Neural cell (in vitro differentiated cells): ENCODE measurements at regions not wholly inside any gene's neighbourhood (a gene's known extent, or its start where the extent isn't known, plus 50 kb on each side); places are given as distances from the start of the nearest gene placed in this dataset.
A peak's percentile ranks its signal among the peaks of the same experiment; 100 is the strongest.

Experiments used
- H2AFZ ChIP-seq: fragments of 200-600, 300-800 bp; sonication (generic), shearing (Covaris generic); 2 replicates; pipeline ENCODE4 v1.6.0; 2014; ENCODE audit warnings: low read depth, mild to moderate bottlenecking, antibody characterized with exemption, low read length, moderate library complexity
- H3F3A ChIP-seq: fragments of 200-600 bp; shearing (Covaris generic); 2 replicates; pipeline ENCODE4 v1.6.1; 2016; ENCODE audit warnings: mild to moderate bottlenecking, moderate library complexity, mixed read lengths, antibody characterized with exemption, low read length; ENCODE audit not compliant: insufficient read depth, poor library complexity, severe bottlenecking
- H3K27ac ChIP-seq: fragments of 200-600, 300-800 bp; sonication (generic), shearing (Covaris generic); 2 replicates; pipeline ENCODE4 v1.5.1; 2014; ENCODE audit warnings: mild to moderate bottlenecking, low read length, moderate library complexity
- H3K27me3 ChIP-seq: fragments of 300-800, 200-600 bp; sonication (generic), shearing (Covaris generic); 2 replicates; pipeline ENCODE4 v1.6.0; 2014; ENCODE audit warnings: mild to moderate bottlenecking, low read depth, low read length, moderate library complexity; ENCODE audit not compliant: insufficient read depth
- H3K36me3 ChIP-seq: fragments of 300-800, 200-600 bp; sonication (generic), shearing (Covaris generic); 2 replicates; pipeline ENCODE4 v1.5.1; 2014; ENCODE audit warnings: mild to moderate bottlenecking, antibody characterized with exemption, low read length, moderate library complexity; ENCODE audit not compliant: insufficient read depth
- H3K4me2 ChIP-seq: fragments of 300-800, 200-600 bp; sonication (generic), shearing (Covaris generic); 2 replicates; pipeline ENCODE4 v1.6.0; 2014; ENCODE audit warnings: mild to moderate bottlenecking, low read length
- H3K4me3 ChIP-seq: fragments of 300-800, 200-600 bp; sonication (generic), shearing (Covaris generic); 2 replicates; pipeline ENCODE4 v1.5.1; 2014; ENCODE audit warnings: mild to moderate bottlenecking, low read length, moderate library complexity
- H3K79me2 ChIP-seq: fragments of 200-600 bp; shearing (Covaris generic); replicated peaks from 2 replicates; pipeline ENCODE4 v1.6.0; 2014; ENCODE audit warnings: mild to moderate bottlenecking, low read length, moderate library complexity; ENCODE audit not compliant: insufficient read depth
- H3K9ac ChIP-seq: fragments of 300-800, 200-600 bp; sonication (generic), shearing (Covaris generic); 2 replicates; pipeline ENCODE4 v1.6.1; 2016; ENCODE audit warnings: mild to moderate bottlenecking, low read length, mixed read lengths
- H3K9me2 ChIP-seq: fragments of 200-600 bp; shearing (Covaris generic); 2 replicates; pipeline ENCODE4 v1.6.1; 2016; ENCODE audit warnings: mild to moderate bottlenecking, low read length, mixed read lengths; ENCODE audit not compliant: insufficient read depth
- H3K9me3 ChIP-seq: fragments of 200-600, 300-800 bp; sonication (generic), shearing (Covaris generic); 2 replicates; pipeline ENCODE4 v1.6.1; 2016; ENCODE audit warnings: mild to moderate bottlenecking, mixed run types, low read length, moderate library complexity, mixed read lengths
- H4K20me1 ChIP-seq: fragments of 200-600 bp; shearing (Covaris generic); 2 replicates; pipeline ENCODE4 v1.6.1; 2016; ENCODE audit warnings: mild to moderate bottlenecking, mixed run types; ENCODE audit not compliant: insufficient read depth
- EP300 ChIP-seq: fragments of 450-650 bp; conservative IDR thresholded peaks from 2 replicates; pipeline ENCODE4 v1.6.1; 2014; ENCODE audit warnings: antibody characterized with exemption, mild to moderate bottlenecking, moderate library complexity; ENCODE audit not compliant: poor library complexity, severe bottlenecking
- EZH2 ChIP-seq: fragments of 200-600, 300-800 bp; shearing (Covaris generic), sonication (generic); IDR thresholded peaks from 2 replicates; pipeline ENCODE4 v1.6.1; 2014; ENCODE audit warnings: antibody characterized with exemption, low read length, borderline replicate concordance, mild to moderate bottlenecking; ENCODE audit not compliant: insufficient read depth, poor library complexity, severe bottlenecking
- MXI1 ChIP-seq: fragments of 450-650 bp; conservative IDR thresholded peaks from 2 replicates; pipeline ENCODE4 v1.6.1; 2014; ENCODE audit warnings: antibody characterized with exemption, mild to moderate bottlenecking; ENCODE audit not compliant: poor library complexity, severe bottlenecking
- POLR2AphosphoS5 ChIP-seq: IDR thresholded peaks from 2 replicates; pipeline ENCODE4 v1.6.1; 2012
- RAD21 ChIP-seq: fragments of 450-650 bp; conservative IDR thresholded peaks from 2 replicates; pipeline ENCODE4 v1.6.1; 2014; ENCODE audit warnings: antibody characterized with exemption, mild to moderate bottlenecking, moderate library complexity
- SMC3 ChIP-seq: fragments of 450-650 bp; conservative IDR thresholded peaks from 2 replicates; pipeline ENCODE4 v1.6.1; 2014; ENCODE audit warnings: antibody characterized with exemption, mild to moderate bottlenecking, moderate library complexity; ENCODE audit not compliant: poor library complexity
- TAF1 ChIP-seq: IDR thresholded peaks from 2 replicates; pipeline ENCODE4 v1.6.1; 2012; ENCODE audit warnings: low read depth
- TF ChIP-seq, protein P1 (sequence below): IDR thresholded peaks from 2 replicates; pipeline ENCODE4 v1.6.1; 2012; ENCODE audit warnings: borderline replicate concordance
- TF ChIP-seq, protein P2 (sequence below): fragments of 450-650 bp; IDR thresholded peaks from 2 replicates; pipeline ENCODE4 v1.5.1; 2014; ENCODE audit warnings: antibody characterized with exemption, mild to moderate bottlenecking, moderate library complexity; ENCODE audit not compliant: poor library complexity, severe bottlenecking

DNA sequence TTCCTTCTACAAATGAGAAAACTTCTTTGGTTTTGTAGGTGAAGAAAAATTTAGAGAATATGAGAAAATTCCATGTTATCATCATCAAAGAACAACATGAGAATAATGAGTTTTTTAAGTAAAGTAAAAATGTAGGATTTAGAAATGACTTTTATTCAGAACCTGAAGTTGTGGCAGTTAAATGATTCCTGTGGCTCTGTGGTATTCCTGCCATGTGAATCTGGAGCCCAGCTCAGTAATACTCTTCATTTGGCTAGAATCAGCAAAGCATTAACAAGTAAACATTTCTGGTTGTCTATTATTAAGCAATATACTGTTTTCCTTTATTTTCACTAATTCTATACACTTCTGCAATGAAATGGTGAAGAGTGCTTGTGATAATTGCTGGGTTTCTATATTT is 95.6 kb upstream of the E2F7 start:
- Histone ChIP-seq H4K20me1 (no peaks in the 10 kb centered on the region), H3K9me3 (no peaks in the 10 kb centered on the region), H3K79me2 (no peaks in the 10 kb centered on the region), H2AFZ (no peak overlapping the region), H3K4me3 (no peak overlapping the region), H3K9me2 (no peaks in the 10 kb centered on the region), H3K27ac (no peak overlapping the region), H3K36me3 (no peaks in the 10 kb centered on the region), H3K27me3 (no peaks in the 10 kb centered on the region), H3K9ac (no peak overlapping the region), H3F3A (no peaks in the 10 kb centered on the region), H3K4me2 (no peak overlapping the region)
- TF ChIP-seq POLR2AphosphoS5 = no peak
- no peak for TF ChIP-seq MXI1
- no peak for TF ChIP-seq EP300
- TF ChIP-seq SMC3 = no peak
- TF ChIP-seq EZH2 = no peak

DNA sequence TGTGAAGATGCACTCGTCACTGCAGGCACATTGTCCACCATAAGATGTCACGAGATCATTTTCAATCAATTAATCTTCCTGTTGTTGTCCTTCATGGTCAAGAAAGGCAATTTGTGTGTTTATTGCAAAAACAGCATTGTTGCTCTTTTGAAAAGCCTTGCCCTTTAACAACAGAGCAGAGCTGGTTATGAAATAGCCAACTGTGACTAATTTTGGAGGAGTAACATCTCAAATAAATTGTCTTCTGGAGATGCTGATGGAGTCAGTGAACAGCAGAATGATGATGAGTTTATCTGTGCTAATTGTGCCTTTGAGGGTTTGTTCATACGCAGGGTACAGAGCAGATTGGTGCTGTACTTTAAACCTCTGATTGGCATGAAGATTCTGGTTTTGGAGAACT is 88.3 kb upstream of the E2F7 start:
- no peak overlapping the region for H3K27ac ChIP-seq
- H4K20me1 ChIP-seq = no peaks in the 10 kb centered on the region
- no peaks in the 10 kb centered on the region for H3K36me3 ChIP-seq
- no peak overlapping the region for H3K9ac ChIP-seq
- H3K79me2 ChIP-seq = no peaks in the 10 kb centered on the region
- no peaks in the 10 kb centered on the region for H3F3A ChIP-seq
- H3K4me3 ChIP-seq = no peak overlapping the region
- no peaks in the 10 kb centered on the region for H3K27me3 ChIP-seq
- H3K9me3 ChIP-seq = no peaks in the 10 kb centered on the region
- no peak overlapping the region for H2AFZ ChIP-seq
- no peak overlapping the region for H3K4me2 ChIP-seq
- TF ChIP-seq, protein P1, sequence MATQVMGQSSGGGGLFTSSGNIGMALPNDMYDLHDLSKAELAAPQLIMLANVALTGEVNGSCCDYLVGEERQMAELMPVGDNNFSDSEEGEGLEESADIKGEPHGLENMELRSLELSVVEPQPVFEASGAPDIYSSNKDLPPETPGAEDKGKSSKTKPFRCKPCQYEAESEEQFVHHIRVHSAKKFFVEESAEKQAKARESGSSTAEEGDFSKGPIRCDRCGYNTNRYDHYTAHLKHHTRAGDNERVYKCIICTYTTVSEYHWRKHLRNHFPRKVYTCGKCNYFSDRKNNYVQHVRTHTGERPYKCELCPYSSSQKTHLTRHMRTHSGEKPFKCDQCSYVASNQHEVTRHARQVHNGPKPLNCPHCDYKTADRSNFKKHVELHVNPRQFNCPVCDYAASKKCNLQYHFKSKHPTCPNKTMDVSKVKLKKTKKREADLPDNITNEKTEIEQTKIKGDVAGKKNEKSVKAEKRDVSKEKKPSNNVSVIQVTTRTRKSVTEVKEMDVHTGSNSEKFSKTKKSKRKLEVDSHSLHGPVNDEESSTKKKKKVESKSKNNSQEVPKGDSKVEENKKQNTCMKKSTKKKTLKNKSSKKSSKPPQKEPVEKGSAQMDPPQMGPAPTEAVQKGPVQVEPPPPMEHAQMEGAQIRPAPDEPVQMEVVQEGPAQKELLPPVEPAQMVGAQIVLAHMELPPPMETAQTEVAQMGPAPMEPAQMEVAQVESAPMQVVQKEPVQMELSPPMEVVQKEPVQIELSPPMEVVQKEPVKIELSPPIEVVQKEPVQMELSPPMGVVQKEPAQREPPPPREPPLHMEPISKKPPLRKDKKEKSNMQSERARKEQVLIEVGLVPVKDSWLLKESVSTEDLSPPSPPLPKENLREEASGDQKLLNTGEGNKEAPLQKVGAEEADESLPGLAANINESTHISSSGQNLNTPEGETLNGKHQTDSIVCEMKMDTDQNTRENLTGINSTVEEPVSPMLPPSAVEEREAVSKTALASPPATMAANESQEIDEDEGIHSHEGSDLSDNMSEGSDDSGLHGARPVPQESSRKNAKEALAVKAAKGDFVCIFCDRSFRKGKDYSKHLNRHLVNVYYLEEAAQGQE = no peak
- TF ChIP-seq EZH2 (no peak), SMC3 (no peak), TAF1 (no peak), POLR2AphosphoS5 (no peak), EP300 (no peak), MXI1 (no peak)
- TF ChIP-seq, protein P2, sequence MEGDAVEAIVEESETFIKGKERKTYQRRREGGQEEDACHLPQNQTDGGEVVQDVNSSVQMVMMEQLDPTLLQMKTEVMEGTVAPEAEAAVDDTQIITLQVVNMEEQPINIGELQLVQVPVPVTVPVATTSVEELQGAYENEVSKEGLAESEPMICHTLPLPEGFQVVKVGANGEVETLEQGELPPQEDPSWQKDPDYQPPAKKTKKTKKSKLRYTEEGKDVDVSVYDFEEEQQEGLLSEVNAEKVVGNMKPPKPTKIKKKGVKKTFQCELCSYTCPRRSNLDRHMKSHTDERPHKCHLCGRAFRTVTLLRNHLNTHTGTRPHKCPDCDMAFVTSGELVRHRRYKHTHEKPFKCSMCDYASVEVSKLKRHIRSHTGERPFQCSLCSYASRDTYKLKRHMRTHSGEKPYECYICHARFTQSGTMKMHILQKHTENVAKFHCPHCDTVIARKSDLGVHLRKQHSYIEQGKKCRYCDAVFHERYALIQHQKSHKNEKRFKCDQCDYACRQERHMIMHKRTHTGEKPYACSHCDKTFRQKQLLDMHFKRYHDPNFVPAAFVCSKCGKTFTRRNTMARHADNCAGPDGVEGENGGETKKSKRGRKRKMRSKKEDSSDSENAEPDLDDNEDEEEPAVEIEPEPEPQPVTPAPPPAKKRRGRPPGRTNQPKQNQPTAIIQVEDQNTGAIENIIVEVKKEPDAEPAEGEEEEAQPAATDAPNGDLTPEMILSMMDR = no peak
- H3K9me2 ChIP-seq = no peaks in the 10 kb centered on the region

DNA sequence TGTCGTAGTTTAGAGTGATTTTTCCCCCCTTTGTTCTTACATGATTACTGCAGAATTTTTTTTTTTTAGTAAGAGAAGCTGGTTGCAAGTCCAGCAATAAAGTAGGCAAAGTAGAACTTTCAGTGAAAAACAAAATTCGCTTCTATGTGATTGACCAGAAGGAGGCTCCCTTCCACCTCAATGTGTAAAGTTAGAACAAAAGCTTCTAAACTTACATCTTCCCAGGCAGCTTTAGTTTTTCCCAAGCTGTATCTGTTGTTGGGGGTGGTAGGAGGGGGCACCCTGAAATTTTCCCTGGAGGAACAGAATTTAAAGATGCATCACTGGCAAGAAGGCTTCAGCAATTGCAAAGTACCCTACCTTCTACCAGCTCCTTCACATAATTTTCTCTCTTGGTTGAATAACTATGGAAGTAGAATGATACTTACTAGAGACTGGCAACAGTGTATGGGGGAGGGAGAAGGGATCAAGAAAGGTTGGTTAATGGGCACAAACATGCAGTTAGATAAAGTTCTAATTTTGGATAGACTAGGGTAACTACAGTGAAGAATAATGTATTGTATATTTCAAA is 87.3 kb upstream of the E2F7 start:
- Histone ChIP-seq H3K36me3 (no peaks in the 10 kb centered on the region), H4K20me1 (no peaks in the 10 kb centered on the region), H3K79me2 (no peaks in the 10 kb centered on the region), H3K4me3 (no peak overlapping the region), H3F3A (no peaks in the 10 kb centered on the region), H2AFZ (no peak overlapping the region), H3K27me3 (no peaks in the 10 kb centered on the region), H3K4me2 (no peak overlapping the region), H3K9me3 (no peaks in the 10 kb centered on the region), H3K9me2 (no peaks in the 10 kb centered on the region), H3K9ac (no peak overlapping the region), H3K27ac (no peak overlapping the region)
- TF ChIP-seq, protein P2 = peak; percentile 76
- TF ChIP-seq TAF1 (no peak), MXI1 (no peak), RAD21 (peak; percentile 82), POLR2AphosphoS5 (no peak), EZH2 (no peak), EP300 (no peak), SMC3 (peak; percentile 88)
- TF ChIP-seq, protein P1 = no peak
